Activated CD4-positive, alpha-beta T cell treated with anti-CD3 and anti-CD28 coated beads for 36 hours (primary cell): ENCODE measurements at regions not wholly inside any gene's neighbourhood (a gene's known extent, or its start where the extent isn't known, plus 50 kb on each side); places are given as distances from the start of the nearest gene placed in this dataset.

Source experiments
- ATAC-seq: fragments of 200-7000 bp; cut with Tn5 transposase; one replicate; pipeline ENCODE4 v1.10.0; 2021; ENCODE audit warnings: mild to moderate bottlenecking, moderate library complexity
- CTCF ChIA-PET: fragments of 350-600 bp; sonication (Branson Sonifier 250); formaldehyde crosslinking; loops from one replicate; lab custom pipeline; 2021; ENCODE audit warnings: antibody characterized with exemption; lab: Charles Lee
- POLR2A ChIA-PET: fragments of 350-600 bp; sonication (Branson Sonifier 250); formaldehyde crosslinking; loops from one replicate; lab custom pipeline; 2021; ENCODE audit warnings: antibody characterized with exemption, inconsistent platforms; lab: Charles Lee
- DNase-seq: peaks from one replicate; pipeline ENCODE4 v3.0.0-alpha.2; 2020
- H3K27ac Mint-ChIP-seq: one replicate; pipeline ENCODE4 v1.8.0; 2021; ENCODE audit warnings: mixed read lengths
- H3K27me3 Mint-ChIP-seq: one replicate; pipeline ENCODE4 v1.8.0; 2021; ENCODE audit warnings: mixed read lengths
- H3K36me3 Mint-ChIP-seq: one replicate; pipeline ENCODE4 v1.8.0; 2021; ENCODE audit warnings: low read depth, mixed read lengths
- H3K4me1 Mint-ChIP-seq: one replicate; pipeline ENCODE4 v1.8.0; 2021; ENCODE audit warnings: mixed read lengths
- H3K4me3 Mint-ChIP-seq: one replicate; pipeline ENCODE4 v1.8.0; 2021; ENCODE audit warnings: mild to moderate bottlenecking, moderate library complexity, mixed read lengths
- H3K9me3 Mint-ChIP-seq: one replicate; pipeline ENCODE4 v1.8.0; 2021; ENCODE audit warnings: low read depth, mixed read lengths
- intact Hi-C, 2 experiments: fragments of 100-400 bp; cut with DNase I in 1 of 2; cut with micrococcal nuclease in 1 of 2; formaldehyde crosslinking; loops; one replicate each; pipeline versions ENCODE4 v1.14.2 to v1.15.1; 2022 to 2024; cut with DNase I, micrococcal nuclease

DNA sequence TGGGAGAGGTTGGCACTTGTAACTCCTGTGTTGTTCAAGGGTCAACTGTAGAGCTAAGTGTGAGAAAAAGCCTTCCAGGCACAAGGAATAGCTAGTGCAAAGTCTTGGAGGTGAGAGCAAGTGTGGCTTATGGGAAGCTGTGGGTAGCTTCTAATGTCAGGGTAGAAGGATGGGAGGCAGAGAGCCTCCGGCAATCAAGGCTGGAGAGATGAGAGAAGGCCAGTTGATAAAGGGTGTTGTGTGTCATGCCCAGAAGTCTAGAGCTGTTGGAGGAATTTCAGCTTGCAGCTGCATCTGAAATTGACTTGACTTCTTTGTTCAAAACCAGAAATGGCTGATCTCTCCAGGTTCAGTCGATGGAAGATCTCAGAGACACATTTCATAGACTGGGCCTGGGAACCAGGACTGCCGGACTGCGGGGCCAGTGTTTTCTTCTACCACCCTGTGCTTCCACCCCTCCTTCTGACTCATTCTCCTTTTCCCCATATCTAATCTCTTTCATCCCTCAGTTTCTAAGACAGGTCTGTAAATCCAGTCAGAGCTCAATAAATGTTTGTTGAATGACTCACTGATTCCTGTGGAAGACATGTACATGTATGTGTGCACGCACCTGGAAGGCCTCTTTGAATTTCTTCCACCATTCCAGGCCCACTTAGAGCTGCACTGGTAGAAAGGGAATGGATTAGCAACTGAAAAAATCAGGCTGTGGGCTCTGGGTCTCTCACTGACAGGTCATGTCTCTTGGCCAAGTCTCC lies 67.8 kb upstream of the KLF4 start:
- DNase-seq = no peak
- Mint-ChIP-seq H3K4me1 (no peaks in the 10 kb centered on the region), H3K27me3 (no peaks in the 10 kb centered on the region), H3K27ac (no peak overlapping the region), H3K4me3 (no peak overlapping the region), H3K36me3 (no peaks in the 10 kb centered on the region), H3K9me3 (no peaks in the 10 kb centered on the region)
- ATAC-seq = no peak
- ChIA-PET CTCF (no interaction called here), POLR2A (no interaction called here)
- intact Hi-C loops = no loop called here

DNA sequence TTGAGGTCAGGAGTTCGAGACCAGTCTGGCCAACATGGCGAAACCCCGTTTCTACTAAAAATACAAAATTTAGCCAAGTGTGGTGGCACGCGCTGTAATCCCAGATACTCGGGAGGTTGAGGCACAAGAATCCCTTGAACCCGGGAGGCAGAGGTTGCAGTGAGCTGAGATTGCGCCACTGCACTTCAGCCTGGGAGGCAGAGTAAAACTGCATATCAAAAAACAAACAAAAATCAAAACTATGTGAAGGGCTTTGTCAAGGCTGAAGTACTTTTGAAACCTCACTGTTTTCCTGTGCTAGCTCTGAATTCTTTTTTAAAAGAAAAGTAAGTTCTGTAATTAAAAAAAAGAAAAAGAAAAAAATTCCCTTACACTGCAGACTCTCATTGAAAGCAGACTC lies 65.1 kb upstream of the KLF4 start:
- ChIA-PET POLR2A (no interaction called here), CTCF (no interaction called here)
- intact Hi-C loops = no loop called here
- no peaks in the 10 kb centered on the region for H3K27me3 Mint-ChIP-seq
- H3K27ac Mint-ChIP-seq = no peak overlapping the region
- no peak overlapping the region for H3K4me3 Mint-ChIP-seq
- DNase-seq (no peak), ATAC-seq (no peak)
- H3K4me1 Mint-ChIP-seq = no peaks in the 10 kb centered on the region
- no peaks in the 10 kb centered on the region for H3K36me3 Mint-ChIP-seq
- H3K9me3 Mint-ChIP-seq = no peaks in the 10 kb centered on the region

DNA sequence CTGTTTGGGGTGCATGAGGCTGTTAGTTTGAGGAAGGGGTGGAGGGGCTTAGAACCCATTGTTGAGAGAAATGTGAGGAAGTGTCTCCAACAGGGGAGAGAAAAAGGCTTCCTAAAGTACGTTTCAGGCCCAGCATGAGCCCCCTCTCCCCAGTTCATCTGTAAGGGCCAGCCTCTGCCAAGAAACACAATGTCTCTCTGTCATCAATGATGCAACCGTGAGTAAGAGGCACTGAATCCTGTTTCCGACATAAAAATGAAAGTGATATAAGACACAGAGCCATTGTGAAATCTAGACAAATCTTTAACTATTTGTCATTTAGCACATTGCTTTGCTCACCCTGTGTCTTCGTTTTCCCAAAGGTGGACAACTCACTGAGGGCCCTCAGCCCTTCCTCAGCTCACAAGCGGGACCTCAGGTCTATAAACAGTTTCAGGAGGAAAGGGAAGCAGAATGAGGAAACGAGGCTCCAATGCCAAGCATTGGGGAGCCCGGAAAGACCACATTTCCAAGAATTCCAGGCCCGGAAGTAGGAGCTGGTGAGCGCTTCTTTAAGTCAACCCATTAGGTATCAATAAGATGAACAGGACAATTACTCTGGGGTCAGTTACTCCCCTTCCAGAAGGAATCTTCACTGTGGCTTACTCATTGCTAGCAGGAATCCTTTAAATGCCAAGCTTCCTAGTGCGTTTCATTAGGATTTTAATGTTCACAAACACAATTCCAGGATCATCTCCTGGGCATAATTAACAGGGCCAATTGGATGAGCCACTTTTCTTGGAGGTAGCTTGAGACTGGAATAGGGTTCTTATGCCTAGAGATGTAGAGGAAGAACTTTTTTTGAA lies 59.0 kb upstream of the KLF4 start:
- Mint-ChIP-seq H3K4me3 (no peak overlapping the region), H3K4me1 (peaks cover 9% of the 10 kb centered on the region), H3K36me3 (no peaks in the 10 kb centered on the region), H3K9me3 (no peaks in the 10 kb centered on the region), H3K27ac (peak overlapping the region; percentile 79), H3K27me3 (peaks cover 5% of the 10 kb centered on the region)
- intact Hi-C loops = loop anchor here in 1 of 2 experiments (2.0 kb wide), 1 partner anchor 60 kb away; the partner anchor contains the start of gene KLF4
- ATAC-seq = peak; percentile 72
- POLR2A ChIA-PET = no interaction called here
- peak; percentile 31 for DNase-seq
- CTCF ChIA-PET = no interaction called here

DNA sequence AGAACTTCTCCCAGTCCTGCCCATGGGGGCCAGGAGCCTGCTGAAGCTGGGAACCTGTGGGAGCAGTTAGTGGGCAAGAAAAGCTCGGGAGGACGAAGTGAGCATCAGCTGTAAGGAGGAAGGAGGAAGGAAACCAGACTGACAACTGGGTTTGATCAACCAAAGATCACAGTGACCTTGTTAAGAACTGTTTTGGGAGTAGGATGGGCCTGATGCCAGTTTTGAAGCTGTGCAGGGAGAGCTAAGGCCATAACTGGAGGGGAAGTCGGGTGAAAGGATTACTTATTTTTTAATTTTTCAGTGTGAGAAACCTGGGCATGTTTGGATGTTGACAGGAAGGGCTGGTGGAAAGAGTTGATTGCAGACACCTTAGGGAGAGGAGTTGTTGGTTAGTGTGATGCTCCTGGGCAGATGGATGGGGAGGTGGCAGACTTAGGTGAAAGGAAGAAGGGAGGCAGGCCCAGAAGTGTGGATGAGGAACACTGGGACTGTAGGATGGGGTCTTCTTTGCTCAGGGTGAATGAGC lies 58.3 kb upstream of the KLF4 start:
- no peak overlapping the region for H3K4me3 Mint-ChIP-seq
- ATAC-seq (no peak), DNase-seq (no peak)
- ChIA-PET CTCF (no interaction called here), POLR2A (interaction anchor here (0.6 kb wide), 1 partner anchor 15 kb away, joined by 4 read pairs; no protein-coding TSS in a partner anchor)
- peaks cover 5% of the 10 kb centered on the region for H3K27me3 Mint-ChIP-seq
- intact Hi-C loops = loop anchor here in 1 of 2 experiments (2.0 kb wide), 1 partner anchor 59 kb away; the partner anchor contains the start of gene KLF4
- H3K9me3 Mint-ChIP-seq = no peaks in the 10 kb centered on the region
- H3K27ac Mint-ChIP-seq = peak overlapping the region; percentile 79
- H3K4me1 Mint-ChIP-seq = peaks cover 9% of the 10 kb centered on the region
- H3K36me3 Mint-ChIP-seq = no peaks in the 10 kb centered on the region

DNA sequence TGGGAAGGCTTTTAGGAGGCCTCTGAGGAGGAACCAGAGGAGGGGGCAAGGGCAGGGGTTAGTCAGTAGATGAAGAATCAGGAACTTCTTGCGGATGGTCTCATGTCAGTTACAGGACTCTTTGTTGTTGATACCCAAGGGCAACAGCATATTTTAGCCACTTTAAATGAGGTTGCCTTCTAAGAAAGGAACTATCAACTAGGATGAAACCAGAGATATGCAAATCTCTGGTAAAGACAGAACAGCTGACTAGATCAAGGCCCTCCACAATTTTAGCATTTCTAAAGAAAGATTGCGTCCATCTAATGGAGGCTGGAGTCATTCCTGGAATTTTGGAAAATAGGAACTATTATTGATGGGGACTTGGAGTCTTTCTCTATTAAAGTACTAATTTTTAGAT lies 57.7 kb upstream of the KLF4 start:
- POLR2A ChIA-PET = interaction anchor here (0.6 kb wide), 1 partner anchor 15 kb away, joined by 4 read pairs; no protein-coding TSS in a partner anchor
- H3K27ac Mint-ChIP-seq = peak overlapping the region; percentile 79
- no peak overlapping the region for H3K4me3 Mint-ChIP-seq
- ATAC-seq (no peak), DNase-seq (no peak)
- H3K4me1 Mint-ChIP-seq = peaks cover 9% of the 10 kb centered on the region
- H3K27me3 Mint-ChIP-seq = peaks cover 5% of the 10 kb centered on the region
- CTCF ChIA-PET = no interaction called here
- H3K9me3 Mint-ChIP-seq = no peaks in the 10 kb centered on the region
- intact Hi-C loops = no loop called here
- no peaks in the 10 kb centered on the region for H3K36me3 Mint-ChIP-seq

DNA sequence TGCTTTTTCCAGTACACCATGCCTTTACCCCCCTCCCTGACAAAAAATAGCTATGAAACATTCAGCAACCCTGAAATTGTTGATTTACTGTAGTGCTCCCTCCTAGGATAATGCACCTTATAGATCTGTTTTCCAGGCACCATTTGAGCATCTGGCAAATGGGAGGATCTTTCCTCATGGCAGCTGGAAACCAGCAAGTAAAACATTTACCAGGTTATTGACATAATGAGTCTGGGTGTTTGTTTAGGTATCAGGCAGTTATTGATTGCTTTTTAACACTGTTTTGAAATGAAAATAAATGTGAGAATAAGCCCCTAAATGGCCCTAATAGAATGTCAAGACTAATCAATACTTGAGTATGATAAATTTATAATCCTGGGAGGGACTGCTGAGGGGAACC lies 57.3 kb upstream of the KLF4 start:
- Mint-ChIP-seq H3K4me3 (no peak overlapping the region), H3K36me3 (no peaks in the 10 kb centered on the region), H3K4me1 (peaks cover 9% of the 10 kb centered on the region), H3K9me3 (no peaks in the 10 kb centered on the region), H3K27me3 (peaks cover 5% of the 10 kb centered on the region), H3K27ac (no peak overlapping the region)
- no peak for ATAC-seq
- ChIA-PET POLR2A (no interaction called here), CTCF (no interaction called here)
- intact Hi-C loops = no loop called here
- DNase-seq = no peak

DNA sequence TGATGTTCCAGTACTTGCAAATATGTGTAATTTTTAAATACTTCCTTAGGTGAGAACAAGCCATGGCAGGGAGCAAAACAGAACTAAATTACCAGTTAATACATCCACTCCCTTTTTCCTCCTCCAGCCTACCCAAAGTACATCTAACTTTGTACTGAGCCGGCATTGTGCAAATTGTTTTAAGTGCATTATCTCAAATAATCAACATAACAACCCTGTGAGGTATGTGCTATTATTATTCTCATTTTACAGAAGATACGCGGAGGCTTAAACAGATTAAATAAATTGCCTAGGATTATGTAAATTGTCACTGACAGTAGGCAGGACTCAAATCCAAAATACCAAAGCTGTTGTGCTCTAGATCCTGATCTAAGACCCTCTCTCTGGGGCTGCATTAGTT lies 55.5 kb upstream of the KLF4 start:
- H3K36me3 Mint-ChIP-seq = no peaks in the 10 kb centered on the region
- intact Hi-C loops = no loop called here
- peaks cover 9% of the 10 kb centered on the region for H3K4me1 Mint-ChIP-seq
- no peak overlapping the region for H3K27ac Mint-ChIP-seq
- no peak for ATAC-seq
- no peak for DNase-seq
- CTCF ChIA-PET = interaction anchor here (0.5 kb wide), 1 partner anchor 962 kb away, joined by 3 read pairs; no protein-coding TSS in a partner anchor
- POLR2A ChIA-PET = no interaction called here
- H3K27me3 Mint-ChIP-seq = peaks cover 5% of the 10 kb centered on the region
- H3K9me3 Mint-ChIP-seq = no peaks in the 10 kb centered on the region
- H3K4me3 Mint-ChIP-seq = no peak overlapping the region

DNA sequence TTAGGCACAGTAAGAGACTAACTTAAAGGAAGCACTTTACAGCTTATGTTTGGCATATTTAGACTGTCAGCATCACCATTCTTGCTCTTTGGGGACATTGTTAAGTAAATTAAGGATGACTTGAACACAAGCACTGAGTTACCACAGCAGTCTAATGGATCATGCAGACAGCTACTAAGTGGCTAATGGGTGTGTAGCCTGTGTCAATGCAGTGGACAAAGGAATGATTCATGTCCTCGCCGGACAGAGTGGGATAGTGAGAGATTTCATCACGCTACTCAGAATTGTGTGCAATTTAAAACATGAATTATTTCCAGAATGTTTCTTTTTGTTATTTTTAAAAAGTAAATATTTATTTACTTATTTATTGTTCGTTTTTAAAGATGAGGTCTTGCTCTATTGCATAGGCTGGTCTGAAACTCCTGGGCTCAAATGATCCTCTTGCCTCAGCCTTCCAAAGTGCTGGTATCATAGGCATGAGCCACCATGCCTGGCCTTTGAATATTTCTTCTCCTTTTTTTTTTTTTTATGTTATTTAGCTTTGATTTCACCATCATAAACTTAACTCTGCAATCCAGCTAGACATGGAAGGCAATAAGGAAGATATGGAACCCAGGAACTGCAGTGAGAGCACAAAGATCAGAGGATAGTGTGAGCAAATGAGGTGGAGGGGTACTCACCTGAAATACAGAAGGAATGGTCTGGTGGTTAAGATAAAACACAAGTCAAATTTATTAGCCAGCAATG lies 53.0 kb upstream of the KLF4 start:
- intact Hi-C loops = no loop called here
- no peak for ATAC-seq
- Mint-ChIP-seq H3K9me3 (peaks cover 1% of the 10 kb centered on the region), H3K27me3 (peaks cover under 1% of the 10 kb centered on the region), H3K4me1 (peaks cover under 1% of the 10 kb centered on the region), H3K36me3 (no peaks in the 10 kb centered on the region), H3K4me3 (no peak overlapping the region), H3K27ac (no peak overlapping the region)
- DNase-seq = no peak
- CTCF ChIA-PET = no interaction called here
- POLR2A ChIA-PET = no interaction called here

DNA sequence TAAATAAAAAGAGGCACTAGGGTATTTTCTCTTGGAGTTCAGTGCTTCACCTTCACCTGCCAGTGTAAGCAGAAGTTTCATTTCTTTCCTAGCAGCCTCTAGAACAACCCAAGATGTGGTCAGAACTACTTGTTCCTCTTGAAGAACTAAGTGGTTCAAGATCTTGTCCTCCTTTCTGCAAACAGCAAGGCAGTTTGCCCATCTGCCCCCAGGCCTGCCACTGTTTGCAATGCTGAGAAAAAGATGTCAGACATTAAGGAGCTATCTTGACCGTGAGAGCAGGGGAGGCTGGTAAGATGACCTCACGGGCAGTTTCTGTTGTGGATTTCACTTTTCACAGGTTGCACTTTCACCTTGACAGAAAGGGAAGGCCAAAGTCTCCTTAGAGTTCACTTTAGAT lies 52.0 kb upstream of the KLF4 start:
- no peak overlapping the region for H3K27ac Mint-ChIP-seq
- H3K4me3 Mint-ChIP-seq = no peak overlapping the region
- H3K36me3 Mint-ChIP-seq = no peaks in the 10 kb centered on the region
- H3K9me3 Mint-ChIP-seq = peaks cover 1% of the 10 kb centered on the region
- intact Hi-C loops = no loop called here
- no peaks in the 10 kb centered on the region for H3K4me1 Mint-ChIP-seq
- POLR2A ChIA-PET = no interaction called here
- no peak for DNase-seq
- no peak for ATAC-seq
- no peaks in the 10 kb centered on the region for H3K27me3 Mint-ChIP-seq
- CTCF ChIA-PET = no interaction called here

DNA sequence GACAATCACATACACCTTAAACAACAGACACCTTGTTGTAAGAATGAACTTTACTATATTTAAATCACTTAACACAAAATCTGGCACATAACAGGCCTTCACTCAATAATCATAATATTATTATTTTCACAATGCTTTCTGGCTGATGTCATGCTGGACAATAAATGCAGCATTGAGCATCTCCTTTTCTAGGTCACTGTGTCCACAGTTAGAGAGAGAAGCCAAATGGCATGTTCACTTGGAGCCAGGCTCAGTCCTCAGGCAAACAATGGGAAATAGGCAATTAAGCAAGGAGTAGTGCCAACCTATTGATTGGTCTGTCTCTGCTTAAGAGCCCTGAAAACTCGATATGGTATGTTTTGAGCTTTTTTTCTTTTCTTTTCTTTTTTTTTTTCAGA lies 50.6 kb upstream of the KLF4 start:
- H3K27ac Mint-ChIP-seq = no peak overlapping the region
- ATAC-seq = no peak

DNA sequence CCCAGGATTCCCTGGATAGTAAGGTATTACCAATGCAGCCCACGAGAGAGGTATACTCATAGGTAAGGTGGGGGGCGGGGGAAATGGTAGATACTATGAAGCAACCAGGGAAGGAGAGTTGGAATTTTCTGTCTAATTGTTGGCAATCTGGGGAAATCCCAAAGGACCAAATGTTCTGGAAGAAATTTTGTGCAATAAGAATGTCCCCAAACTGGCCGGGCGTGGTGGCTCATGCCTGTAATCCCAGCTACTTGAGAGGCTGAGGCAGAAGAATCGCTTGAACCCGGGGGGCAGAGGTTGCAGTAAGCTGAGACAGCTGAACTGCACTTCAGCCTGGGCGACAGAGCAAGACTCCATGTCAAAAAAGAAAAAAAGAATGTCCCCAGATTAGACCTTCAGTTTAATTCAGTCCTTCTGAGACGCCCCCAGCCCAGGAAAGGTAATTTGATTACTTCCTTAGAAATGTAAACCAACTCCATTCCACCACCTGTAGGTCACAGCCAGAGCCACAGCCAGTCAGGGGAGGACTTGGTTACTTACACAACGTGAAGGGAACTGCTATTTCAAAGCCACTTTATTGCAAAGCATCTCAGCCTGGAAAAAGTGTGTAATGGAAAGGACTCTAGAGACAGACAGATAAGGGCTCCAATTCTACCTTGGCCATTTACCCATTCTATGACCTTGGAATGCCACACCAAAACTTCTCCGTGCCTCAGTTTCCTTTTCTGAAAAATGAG lies 50.0 kb upstream of the KLF4 start:
- Mint-ChIP-seq H3K9me3 (peaks cover 1% of the 10 kb centered on the region), H3K36me3 (no peaks in the 10 kb centered on the region), H3K4me1 (no peaks in the 10 kb centered on the region), H3K4me3 (no peak overlapping the region), H3K27ac (no peak overlapping the region), H3K27me3 (no peaks in the 10 kb centered on the region)
- POLR2A ChIA-PET = no interaction called here
- intact Hi-C loops = no loop called here
- ATAC-seq = no peak
- DNase-seq = no peak
- CTCF ChIA-PET = no interaction called here

More for the DNA sequence above, 50.6 kb upstream of the KLF4 start:
- H3K27me3 Mint-ChIP-seq = no peaks in the 10 kb centered on the region
- H3K4me3 Mint-ChIP-seq = no peak overlapping the region
- no peak for DNase-seq
- intact Hi-C loops = no loop called here
- POLR2A ChIA-PET = no interaction called here
- H3K4me1 Mint-ChIP-seq = no peaks in the 10 kb centered on the region
- peaks cover 1% of the 10 kb centered on the region for H3K9me3 Mint-ChIP-seq
- no peaks in the 10 kb centered on the region for H3K36me3 Mint-ChIP-seq
- CTCF ChIA-PET = no interaction called here
